ENCODE measurements at regions not wholly inside any gene's neighbourhood (a gene's known extent, or its start where the extent isn't known, plus 50 kb on each side); places are given as distances from the start of the nearest gene placed in this dataset.

- no peaks in the 10 kb centered on the region for H3K27me3 ChIP-seq (ENCODE audit: control insufficient read depth, insufficient read depth, low read length)
- DNase-seq (ENCODE audit: low read depth, low spot score): no peak
- no peak overlapping the region for H3K4me3 ChIP-seq (ENCODE audit: low read depth, low read length)
- CTCF ChIA-PET: no interaction called here
- H3K27ac ChIP-seq (ENCODE audit: low read depth, low read length): no peak overlapping the region
- POLR2A ChIA-PET: no interaction called here
- TF ChIP-seq CTCF (IDR thresholded peaks at IDR 0.05; ENCODE audit: low read depth, low read length): no peak
- no peaks in the 10 kb centered on the region for H3K9me3 ChIP-seq (ENCODE audit: control insufficient read depth, insufficient read depth, low read length)
Measured at GRCh38 chr3:177569193-177569592, 371.9 kb upstream of the TBL1XR1 start.

GRCh38 chr3:177569875-177570657 lies 372.8 kb upstream of the TBL1XR1 start:
- no peak for DNase-seq (ENCODE audit: low read depth, low spot score)
- Histone ChIP-seq H3K27ac (ENCODE audit: low read depth, low read length) (no peak overlapping the region), H3K4me3 (ENCODE audit: low read depth, low read length) (no peak overlapping the region), H3K9me3 (ENCODE audit: control insufficient read depth, insufficient read depth, low read length) (no peaks in the 10 kb centered on the region), H3K27me3 (ENCODE audit: control insufficient read depth, insufficient read depth, low read length) (no peaks in the 10 kb centered on the region)
- no peak for TF ChIP-seq CTCF (IDR thresholded peaks at IDR 0.05; ENCODE audit: low read depth, low read length)
- POLR2A ChIA-PET: no interaction called here
- CTCF ChIA-PET: no interaction called here

DNA sequence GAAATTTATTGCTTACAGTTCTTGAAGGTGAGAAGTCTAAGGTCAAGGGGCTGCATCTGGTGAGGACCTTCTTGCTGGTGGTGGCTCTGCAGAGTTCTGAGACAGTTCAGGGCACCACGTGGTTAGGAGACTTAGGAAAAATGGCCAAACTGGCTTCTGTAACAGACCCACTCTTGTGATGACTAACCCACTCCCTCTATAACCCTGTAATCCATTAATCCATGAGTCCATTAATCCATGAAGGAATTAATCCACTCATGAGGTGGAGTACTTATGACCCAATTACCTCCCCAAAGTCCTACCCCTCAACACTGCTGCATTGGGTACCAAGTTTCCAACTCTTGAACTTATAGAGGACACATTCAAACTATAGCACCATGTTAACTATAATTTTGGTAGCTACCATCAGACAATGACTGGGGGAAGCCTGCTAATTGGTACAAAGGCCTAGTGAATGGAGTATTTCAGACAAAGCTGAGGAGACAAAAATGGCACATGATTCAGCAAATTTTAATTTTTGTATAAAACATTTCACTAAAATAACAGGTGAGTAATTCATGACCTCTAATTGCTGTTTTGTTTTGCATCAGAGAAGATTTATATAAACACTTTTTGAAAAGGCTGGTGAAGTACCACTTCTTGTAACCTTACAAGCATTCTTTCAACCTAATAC lies 374.1 kb upstream of the TBL1XR1 start:
- H3K9me3 ChIP-seq (ENCODE audit: control insufficient read depth, insufficient read depth, low read length): no peaks in the 10 kb centered on the region
- POLR2A ChIA-PET: no interaction called here
- no peak overlapping the region for H3K27ac ChIP-seq (ENCODE audit: low read depth, low read length)
- H3K4me3 ChIP-seq (ENCODE audit: low read depth, low read length): no peak overlapping the region
- no peak for DNase-seq (ENCODE audit: low read depth, low spot score)
- TF ChIP-seq CTCF (IDR thresholded peaks at IDR 0.05; ENCODE audit: low read depth, low read length): no peak
- no peaks in the 10 kb centered on the region for H3K27me3 ChIP-seq (ENCODE audit: control insufficient read depth, insufficient read depth, low read length)
- CTCF ChIA-PET: no interaction called here

DNA sequence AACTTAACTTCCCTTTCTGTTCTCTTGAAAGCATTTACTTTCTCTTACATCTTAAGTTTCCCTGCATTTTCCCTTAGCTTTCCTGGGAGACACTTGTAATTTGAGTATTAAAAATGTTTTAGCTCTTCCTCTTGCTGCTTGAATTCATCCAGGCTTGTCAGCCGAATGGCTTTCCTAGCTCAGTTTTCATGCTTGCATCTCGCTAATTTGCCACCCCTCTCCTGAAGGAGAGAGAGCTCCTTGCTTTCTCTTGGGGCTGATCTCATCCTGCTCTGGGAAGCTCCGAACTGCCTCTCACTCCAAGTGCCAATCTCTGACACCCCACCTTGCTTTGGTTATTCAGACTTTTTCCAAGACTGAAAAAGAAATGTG lies 374.6 kb upstream of the TBL1XR1 start:
- DNase-seq (ENCODE audit: low read depth, low spot score): no peak
- no peak for TF ChIP-seq CTCF (IDR thresholded peaks at IDR 0.05; ENCODE audit: low read depth, low read length)
- Histone ChIP-seq H3K4me3 (ENCODE audit: low read depth, low read length) (no peak overlapping the region), H3K9me3 (ENCODE audit: control insufficient read depth, insufficient read depth, low read length) (no peaks in the 10 kb centered on the region), H3K27ac (ENCODE audit: low read depth, low read length) (no peak overlapping the region), H3K27me3 (ENCODE audit: control insufficient read depth, insufficient read depth, low read length) (no peaks in the 10 kb centered on the region)
- POLR2A ChIA-PET: no interaction called here
- CTCF ChIA-PET: no interaction called here

- no peak overlapping the region for H3K4me3 ChIP-seq (ENCODE audit: low read depth, low read length)
- peak; percentile 46 for DNase-seq (ENCODE audit: low read depth, low spot score)
- no peaks in the 10 kb centered on the region for H3K27me3 ChIP-seq (ENCODE audit: control insufficient read depth, insufficient read depth, low read length)
- ChIA-PET POLR2A (interaction anchor here (0.7 kb wide), 1 partner anchor 91 kb away, joined by 4 read pairs; no protein-coding TSS in a partner anchor), CTCF (no interaction called here)
- H3K27ac ChIP-seq (ENCODE audit: low read depth, low read length): no peak overlapping the region
- no peaks in the 10 kb centered on the region for H3K9me3 ChIP-seq (ENCODE audit: control insufficient read depth, insufficient read depth, low read length)
- no peak for TF ChIP-seq CTCF (IDR thresholded peaks at IDR 0.05; ENCODE audit: low read depth, low read length)
Measured at GRCh38 chr3:177574222-177574856, 377.1 kb upstream of the TBL1XR1 start.
